HUDEP-2 (cell line): ENCODE measurements at regions not wholly inside any gene's neighbourhood (a gene's known extent, or its start where the extent isn't known, plus 50 kb on each side); places are given as distances from the start of the nearest gene placed in this dataset.
"Not testable (repeated sequence)": the region's sequence is repeated elsewhere in the genome, so short reads cannot be mapped to it uniquely, and the experiment has no call there.

ENCODE experiments used
- DNase-seq, 76 experiments: peaks; one replicate each; lab custom pipeline; 2025; ENCODE audit not compliant: unreplicated experiment in 76 of 76; lab: John Stamatoyannopoulos, UW

DNA sequence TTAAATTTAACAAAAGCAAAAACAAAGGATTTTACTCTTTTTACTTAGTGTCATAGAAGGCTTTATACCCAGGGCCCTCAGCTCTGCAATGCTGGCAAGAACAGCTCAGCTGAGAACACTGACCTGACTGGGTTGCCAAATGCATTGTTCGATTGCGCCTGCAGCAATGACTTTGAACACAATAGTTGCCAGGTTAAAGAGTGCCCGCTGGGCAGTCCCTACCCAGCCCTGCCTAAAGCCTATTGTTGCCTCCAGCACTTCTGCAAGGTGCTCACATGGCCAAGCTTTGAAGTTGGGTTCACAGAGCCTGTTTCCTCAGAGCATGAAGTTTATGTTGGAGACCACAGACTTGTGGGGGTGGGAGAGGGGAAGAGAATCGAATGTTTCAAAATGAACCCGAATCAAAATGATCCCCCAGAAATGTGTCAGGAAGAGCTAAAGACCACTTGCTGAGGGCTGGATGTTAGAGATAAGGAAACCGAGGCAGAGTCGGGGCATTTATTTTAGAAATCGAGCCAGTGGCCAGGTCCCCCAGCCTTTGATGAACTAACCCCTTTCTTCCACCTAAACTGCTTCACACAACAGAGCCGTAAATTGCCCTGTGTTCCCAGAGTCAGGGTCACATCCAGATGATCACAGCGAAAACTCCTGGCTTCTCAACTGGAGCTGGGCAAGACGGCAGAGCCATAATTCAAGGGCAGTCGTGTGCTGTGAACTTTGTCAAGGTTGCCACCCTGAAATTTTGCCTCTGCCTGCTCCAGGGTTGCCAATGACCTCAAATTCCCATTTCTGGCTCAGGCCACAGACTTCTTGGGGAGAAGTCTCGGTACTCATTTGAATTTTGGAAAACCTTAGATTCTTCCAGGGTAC lies 55.0 kb downstream of the FOXA2 start:
- DNase-seq, result no peak

DNA sequence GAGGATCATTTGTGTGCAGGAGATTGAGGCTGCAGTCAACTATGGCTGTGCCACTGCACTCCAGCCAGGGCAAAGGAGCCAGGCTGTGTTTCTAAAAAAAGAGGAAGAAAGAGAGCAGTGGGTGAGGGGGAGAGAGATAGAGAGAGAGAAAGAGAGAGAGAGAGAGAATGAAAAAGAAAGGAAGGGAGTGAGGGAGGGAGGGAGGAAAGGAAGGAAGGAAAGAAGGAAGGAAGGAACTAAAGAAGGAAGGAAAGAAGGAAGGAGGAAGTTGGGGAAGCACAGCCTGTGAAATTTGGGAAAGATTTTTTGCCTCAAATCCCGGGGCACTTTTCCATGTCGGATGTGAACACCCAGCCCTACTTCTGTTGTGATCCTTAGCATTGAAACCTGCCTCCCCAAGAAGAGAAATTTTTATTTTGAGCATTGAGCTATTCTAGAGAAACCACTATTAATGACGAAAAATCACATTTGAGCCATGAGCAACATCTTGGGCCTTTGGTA lies 57.8 kb downstream of the FOXA2 start:
- DNase-seq, result no peak

DNA sequence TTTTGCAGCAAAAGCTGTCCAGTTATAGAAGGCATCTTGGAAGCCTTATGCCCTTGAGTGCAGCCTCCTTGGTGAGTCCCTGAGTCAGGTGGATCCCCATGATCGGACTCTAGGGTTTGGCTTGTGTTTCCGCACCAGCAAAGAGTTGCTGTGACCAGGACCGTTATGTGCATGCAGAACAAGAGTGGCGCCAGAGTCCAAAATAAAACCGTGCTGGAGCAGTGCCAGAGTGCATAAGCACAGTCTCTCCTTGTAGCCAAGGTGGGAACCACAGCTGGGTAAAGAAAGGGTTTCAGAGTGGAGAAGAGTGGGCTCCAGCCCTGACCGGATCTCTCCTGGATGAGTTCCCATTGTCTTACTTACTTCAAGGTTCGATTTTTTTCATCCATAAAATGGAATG lies 58.6 kb downstream of the FOXA2 start:
- no peak for DNase-seq

DNA sequence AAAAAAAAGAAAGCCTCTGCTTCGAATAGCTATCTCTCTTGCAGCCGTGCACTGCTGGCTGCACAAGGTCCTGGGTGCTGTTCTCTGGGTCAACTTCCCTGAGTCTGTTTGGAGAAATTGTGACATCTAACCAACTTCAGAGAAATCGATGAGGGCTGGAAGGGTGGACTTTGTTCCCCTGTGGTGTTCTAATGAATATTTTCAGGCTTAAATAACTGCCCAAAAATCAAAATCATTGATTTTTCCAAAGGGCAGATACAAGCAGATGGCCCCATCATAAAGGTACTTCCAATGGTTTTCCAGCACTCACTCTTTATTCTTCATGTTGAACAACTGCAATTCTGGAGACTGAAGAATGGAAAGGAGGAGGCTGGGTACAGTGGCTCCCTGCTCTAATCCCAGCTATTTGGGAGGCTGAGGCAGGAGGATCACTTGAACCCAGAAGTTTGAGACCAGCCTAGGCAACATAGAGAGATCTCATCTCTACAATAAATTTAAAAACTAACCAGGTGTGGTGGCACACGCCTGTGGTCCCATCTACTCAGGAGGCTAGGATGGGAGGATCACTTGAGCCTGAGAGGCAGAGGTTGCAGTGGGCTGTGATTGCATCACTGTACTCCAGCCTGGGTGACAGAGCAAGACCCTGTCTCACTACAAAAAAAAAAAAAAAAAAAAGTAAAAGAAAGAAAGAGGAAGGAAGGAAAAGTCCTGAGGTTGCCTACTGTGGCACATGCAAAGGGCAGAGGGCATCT lies 59.1 kb downstream of the FOXA2 start:
- no peak for DNase-seq

DNA sequence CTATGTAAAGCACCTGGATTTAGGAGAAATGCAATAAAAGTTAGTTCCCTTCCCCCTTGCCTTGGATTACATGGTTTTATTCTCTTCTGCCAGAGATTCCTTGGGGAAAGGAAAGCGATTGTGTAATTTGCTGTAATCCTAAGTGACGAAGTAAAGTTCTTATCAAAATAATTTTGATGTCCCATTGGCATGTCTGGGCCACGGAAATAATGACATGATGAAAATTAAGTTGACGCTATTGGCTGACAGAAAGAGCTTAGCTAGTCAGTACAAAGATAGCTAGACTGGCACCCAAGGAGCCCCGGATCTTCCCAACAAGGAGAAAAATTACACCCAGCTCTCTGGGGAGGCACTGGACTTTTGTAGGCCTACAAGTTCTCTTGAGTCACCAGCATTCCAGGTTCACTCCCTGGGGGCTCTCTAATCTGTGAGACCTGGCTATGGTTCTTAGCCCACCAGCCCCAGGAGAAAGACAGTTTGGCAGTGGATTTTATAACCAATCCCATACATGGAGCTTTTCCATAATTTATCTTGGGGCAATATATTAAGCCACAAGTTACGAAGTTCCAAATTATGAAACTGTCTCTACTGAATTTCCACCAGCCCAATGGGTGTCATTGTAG lies 59.9 kb downstream of the FOXA2 start:
- no peak for DNase-seq

DNA sequence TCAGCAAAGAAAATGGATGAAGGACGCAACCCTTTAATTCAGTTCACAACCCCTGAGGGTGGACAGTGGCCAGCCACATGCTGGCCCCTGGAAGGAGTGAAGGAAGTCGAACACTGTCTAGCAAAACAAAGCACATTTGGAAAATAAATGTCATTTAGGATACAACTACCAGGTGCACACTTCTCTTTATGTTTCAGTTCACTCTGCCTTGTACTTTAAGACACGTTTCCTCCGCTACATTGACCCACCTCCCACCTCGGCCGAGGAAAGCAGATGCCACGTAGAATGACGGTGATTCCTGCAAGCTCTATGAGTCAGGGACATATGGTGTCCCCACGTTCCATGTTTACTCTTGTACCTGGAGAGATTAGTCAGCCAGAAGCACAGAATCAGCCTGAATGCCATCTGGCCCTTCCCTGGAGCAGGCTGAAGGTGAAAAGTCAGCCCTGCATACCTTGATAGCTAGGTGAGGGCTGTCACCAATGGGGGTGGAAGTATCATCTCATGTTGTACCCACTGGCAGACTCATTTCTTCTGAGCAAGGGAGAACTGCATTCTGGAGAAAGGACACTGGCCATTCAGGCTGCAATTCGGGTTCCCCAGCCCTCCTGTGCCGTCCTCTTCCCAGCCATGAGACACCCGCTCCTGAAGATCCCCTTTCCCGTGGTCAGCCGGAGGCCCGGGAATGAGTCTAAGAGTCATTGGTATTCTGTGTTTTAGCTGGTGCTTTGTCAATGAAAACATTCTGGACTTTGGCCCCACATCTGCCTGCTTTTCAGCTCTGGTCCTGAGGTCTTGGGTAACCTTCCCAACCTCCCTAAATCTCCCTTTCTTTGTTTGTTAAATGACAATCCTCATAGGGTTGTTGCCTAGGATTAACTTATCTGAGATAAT lies 60.6 kb downstream of the FOXA2 start:
- DNase-seq, result no peak

DNA sequence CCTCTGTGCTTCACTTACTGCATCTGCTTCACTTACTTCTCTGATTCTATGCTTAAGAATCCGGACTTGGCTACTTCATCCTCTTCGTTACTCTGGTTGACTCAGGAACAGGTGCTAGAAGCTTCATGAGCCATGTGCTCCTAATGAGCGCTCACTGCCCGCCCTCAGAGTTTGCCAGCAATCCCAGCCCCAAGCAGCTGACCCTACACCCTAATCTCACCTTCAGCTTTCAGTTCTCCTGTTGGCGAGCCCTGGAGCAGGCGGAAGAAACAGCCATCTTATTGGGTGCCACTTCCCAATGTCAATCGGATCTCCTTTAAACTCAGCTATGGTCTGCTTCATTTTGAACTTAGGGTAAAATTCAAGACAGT lies 61.3 kb downstream of the FOXA2 start:
- no peak for DNase-seq

DNA sequence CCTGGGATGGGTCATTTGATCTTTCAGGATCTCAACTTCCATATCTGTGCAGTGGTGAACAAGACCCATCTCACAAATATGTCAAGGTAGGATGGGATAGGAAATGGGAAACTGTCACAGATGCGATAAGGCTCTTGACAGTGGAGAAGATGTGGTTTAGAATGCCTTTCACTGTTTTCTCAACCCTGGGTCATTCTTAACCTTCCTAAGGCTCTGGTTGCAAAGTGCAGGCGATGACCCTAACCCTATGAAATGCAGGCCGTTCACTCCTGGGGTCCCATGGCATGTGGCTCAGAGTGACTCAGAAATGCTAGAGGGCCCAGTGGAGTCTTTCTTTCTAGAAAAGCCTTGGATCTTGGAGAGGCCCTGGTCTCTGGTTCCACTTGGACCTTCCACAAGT lies 61.7 kb downstream of the FOXA2 start:
- DNase-seq, result no peak

DNA sequence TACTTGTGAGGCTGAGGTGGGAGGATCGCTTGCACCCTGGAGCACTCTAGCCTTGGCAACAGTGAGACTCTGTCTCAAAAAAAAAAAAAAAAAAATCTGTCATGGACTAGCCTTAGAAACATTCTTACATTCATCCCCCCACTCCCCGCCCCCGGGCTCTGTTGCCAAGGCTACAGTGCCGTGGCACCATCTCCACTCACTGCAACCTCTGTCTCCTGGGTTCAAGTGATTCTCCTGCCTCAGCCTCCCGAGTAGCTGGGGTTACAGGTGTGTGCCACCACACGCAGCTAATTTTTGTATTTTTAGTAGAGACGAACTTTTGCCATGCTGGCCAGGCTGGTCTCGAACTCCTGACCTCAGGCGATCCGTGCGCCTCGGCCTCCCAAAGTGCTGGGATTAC lies 62.4 kb downstream of the FOXA2 start:
- DNase-seq, result not testable (repeated sequence)

DNA sequence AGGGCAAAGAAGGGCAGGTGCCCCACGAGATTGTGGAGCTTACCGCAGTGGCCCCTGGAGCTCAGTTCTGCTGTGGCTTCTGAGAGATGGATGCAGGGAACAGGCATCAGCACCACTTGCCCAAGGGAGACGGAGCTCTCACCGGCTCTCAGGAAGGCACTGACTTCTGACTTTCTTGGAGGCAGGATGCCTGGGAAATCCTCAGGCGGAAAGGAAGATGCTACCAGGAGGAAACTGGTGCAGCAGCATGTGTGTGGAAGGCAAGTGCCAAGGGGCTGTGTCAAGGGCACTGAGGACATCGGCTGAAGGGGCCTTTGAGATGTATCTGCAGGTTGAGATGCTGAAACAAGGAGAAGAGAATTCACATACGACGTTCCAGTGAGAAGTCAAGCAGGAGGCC lies 64.0 kb downstream of the FOXA2 start:
- no peak for DNase-seq

DNA sequence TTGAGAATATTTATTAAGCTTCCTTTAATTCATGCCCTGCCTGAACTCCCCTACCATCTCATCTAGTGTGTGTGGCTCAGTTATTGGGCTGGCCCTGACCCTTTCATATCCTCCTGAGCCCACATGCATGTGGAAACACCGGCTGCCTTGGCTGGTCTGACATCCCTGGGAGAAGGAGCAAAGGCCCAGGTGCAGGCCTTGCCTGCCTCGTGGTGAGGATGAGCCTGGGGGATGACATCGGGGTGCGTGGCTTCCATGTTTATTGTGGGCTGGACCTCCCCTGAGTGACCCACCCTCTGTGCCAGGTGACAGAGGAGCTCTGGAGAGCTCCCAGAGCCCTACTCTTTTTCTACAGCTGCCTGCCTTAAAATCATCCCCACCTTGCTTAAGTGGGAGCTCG lies 69.1 kb downstream of the FOXA2 start:
- DNase-seq, result no peak

DNA sequence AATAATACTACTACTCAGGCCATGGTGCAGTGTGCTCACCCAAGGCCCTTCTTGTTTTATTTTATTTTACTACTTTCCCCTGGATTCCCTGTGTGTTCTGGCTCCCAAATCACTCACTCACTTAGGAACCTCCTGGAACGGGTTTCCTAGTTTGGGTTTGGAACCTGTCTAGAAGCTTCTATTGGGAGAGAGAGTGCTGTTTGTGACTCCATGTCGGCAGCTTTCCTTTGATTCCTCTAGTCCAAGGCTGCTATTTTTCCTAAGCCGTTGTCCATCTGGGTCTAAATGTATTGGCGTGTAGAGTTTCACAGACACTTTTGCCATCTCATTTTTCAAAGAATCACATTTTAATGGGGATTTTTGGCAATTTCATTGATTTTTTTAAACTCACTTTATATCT lies 70.8 kb downstream of the FOXA2 start:
- DNase-seq, result no peak

DNA sequence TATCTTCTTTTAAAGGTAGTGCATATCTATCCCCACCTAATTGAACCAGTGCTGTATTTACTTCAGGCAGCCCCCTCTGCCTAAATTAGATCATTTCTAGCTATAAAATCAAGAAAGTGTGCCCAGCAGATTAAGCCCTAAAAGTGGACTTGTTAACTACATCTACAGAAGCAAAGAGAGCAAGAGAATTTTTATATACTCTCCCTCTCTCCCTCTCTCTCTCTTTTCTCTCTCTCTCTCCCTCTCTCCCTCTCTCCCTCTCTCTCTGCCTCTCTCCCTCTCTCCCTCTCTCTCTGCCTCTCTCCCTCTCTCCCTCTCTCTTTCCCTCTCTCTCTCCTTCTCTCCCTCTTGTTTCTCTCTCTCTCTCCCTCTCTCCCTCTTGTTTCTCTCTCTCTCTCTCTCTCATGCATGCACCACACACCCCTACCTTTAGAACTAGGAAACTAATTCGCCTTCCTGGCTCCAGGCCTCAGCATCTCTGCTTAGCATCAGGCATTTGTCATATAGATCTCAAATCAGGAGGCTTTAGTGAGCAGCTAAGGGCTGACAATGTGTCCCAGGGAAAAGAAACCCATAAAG lies 71.4 kb downstream of the FOXA2 start:
- no peak for DNase-seq

DNA sequence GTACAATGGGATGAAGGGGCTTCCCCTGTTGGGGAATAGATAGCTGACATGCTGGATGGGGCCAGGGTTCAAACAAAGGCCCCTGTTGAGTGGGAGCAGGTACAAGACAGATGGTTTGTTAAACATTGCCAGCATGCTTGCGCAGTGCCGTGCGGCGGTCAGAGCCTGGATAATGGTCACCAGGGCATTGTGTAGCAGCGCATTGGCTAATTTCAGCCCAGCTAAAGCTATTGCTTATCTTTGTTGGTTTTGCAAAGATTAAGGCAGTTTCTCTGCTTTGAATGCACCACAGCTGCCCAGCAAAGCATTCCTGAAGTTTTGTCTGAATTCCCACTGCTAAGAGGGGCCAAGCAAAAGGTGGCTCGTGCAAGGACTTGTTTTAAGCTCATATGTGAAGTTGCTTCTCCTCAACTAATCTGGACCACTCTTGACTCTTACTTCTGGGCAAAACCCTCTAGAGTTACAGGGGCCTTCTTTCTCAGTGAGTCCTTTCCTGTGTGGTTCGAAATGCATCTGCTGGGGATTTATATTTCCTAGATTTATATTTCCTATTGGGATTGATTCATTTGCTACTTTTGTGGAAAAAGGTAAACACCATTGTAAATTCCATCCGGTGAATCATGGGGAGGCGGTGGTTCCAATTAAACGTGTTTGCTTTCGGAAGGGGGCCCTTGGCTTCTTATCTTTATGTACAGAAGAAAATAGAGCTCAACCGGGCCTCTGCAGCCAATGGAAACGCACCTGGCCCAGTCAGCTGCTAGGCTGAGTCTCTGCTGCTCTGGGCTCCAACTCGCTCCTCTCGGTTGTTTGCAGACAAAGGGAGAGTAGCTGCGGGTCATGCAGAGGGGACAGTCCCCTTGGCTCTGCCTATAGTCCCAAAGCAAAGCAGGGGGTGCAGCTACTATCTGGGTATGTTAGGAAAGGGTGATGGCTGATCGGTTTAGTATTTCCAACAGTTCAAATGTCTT lies 72.1 kb downstream of the FOXA2 start:
- DNase-seq, result no peak

DNA sequence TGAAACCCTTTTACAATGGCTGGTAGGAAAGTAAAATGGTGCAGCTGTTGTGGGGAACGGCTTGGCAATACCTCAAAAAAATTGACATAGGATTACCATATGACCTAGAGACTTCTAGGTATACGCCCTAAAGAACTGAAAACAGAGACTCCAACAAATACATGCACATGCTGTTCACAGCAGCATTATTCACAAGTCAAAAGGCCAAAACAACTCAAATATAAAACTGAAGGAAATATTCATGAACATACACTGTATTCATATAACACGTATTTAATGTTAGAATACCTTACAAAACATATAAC lies 74.6 kb downstream of the FOXA2 start:
- DNase-seq, result no peak

DNA sequence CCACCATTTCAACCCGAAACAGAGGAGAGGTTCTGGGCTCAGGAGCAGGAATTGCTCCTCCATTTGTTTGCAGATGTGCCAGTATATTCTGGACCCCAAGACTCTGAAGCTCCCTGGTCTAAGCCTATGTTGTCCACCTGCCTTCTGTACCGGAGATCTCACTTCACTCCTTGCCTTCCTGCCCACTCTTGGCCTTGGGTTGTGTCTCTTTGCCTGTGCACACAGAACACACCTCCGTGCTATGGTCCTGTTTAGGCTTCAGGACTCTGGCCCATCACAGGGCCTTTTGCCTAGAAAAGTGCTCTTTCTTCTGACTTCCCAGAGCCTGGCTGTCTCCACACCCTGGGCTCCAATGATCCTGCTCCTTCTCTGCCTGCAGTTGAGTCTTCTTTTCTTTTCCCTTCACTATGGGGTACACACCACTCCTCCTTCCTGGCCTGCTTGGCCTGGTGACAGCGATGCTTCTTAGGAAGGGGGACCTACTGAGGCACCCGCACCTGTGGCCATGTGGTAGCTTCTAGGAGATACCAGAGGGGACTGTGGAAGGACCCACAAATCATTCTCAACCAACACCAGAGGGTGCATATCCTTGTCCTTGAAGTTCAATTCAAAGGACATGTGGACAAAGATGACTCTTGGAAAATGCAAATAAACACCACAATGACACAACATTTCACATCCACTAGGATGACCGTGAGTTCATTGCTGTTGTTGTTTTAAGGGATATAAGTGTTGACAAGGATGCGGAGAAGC lies 75.1 kb downstream of the FOXA2 start:
- DNase-seq, result no peak

DNA sequence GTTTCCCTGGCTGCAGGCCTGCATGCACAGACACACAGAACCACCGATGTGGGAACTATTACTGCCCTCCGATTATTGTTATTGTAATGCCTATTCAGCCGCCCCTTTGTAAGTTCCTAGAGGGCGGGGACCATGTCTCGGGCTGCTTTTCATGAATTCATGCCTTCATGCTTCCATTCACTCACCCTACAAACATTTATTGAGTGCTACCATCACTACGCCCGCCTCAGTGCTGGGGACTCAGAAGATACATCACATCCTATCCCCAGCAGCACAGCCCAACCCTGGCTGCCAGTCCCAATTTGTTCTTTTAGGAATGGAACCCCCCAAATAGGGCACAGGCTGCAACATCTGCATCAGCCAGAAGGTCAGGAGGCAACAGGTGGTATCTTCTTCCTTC lies 75.9 kb downstream of the FOXA2 start:
- DNase-seq, result no peak

DNA sequence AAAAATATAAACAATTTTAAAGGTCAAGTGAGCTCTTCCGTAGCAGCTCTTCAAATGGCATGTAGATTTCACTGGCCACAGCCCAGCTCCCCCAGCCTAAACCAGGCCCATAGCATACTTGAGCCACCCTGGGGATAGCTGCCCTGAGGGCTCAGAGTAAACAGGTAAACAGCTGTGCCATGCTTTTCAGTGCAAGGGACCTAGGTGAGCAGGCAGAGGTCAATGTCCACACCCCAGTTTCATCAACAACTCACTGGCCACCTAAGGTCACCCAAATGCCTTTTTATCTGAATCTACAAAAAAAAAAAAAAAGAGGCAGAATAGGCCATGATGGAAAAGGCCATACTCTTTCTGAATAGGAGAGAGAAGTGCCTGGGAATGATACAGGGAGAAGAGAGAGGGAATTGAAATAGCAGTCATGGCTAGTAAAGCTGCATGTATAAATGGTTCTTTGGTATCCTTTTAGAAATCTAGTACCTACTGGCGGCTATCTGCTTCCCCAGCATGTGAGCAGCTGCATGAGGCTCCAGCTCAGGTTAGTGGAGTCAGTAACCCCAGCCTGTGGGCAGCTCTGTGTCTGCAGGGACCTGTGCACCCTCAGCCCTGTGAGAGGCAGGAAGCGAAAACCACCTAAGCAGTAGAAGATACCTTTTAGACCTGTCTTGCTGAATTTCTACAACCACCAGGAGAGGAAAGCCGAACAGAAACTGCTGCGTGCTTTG lies 77.0 kb downstream of the FOXA2 start:
- DNase-seq, result no peak
